SK-N-MC (cell line): ENCODE measurements at regions not wholly inside any gene's neighbourhood (a gene's known extent, or its start where the extent isn't known, plus 50 kb on each side); places are given as distances from the start of the nearest gene placed in this dataset.

Experiments used
- DNase-seq: peaks from one replicate; pipeline ENCODE4 v3.0.0-alpha.2; 2011; ENCODE audit warnings: low read depth, low spot score
- H3K27ac ChIP-seq: fragments of 200-600 bp; sonication (generic); 2 replicates; pipeline ENCODE4 v1.5.1; 2016; ENCODE audit warnings: mixed run types
- H3K36me3 ChIP-seq: fragments of 200-600 bp; sonication (generic); 2 replicates; pipeline ENCODE4 v1.6.1; 2017; ENCODE audit warnings: antibody characterized with exemption, low read length, mixed read lengths; ENCODE audit not compliant: insufficient read depth
- H3K4me3 ChIP-seq: fragments of 200-600 bp; sonication (generic); 2 replicates; pipeline ENCODE4 v1.5.1; 2016
- H3K9ac ChIP-seq: fragments of 200-600 bp; sonication (generic); 2 replicates; pipeline ENCODE4 v1.8.0; 2017; ENCODE audit warnings: mixed run types, mixed read lengths; ENCODE audit not compliant: insufficient read length
- H3K9me3 ChIP-seq: fragments of 200-600 bp; sonication (generic); 2 replicates; pipeline ENCODE4 v1.6.1; 2017; ENCODE audit warnings: low read depth, mild to moderate bottlenecking, antibody characterized with exemption, low read length, moderate library complexity, mixed read lengths
- EZH2 ChIP-seq: fragments of 200-600 bp; sonication (generic); IDR thresholded peaks from one replicate; pipeline ENCODE4 v1.6.1; 2017; ENCODE audit warnings: antibody characterized with exemption
- FOXP2 ChIP-seq: optimal IDR thresholded peaks from 2 replicates; pipeline ENCODE3; 2011; ENCODE audit warnings: mild to moderate bottlenecking, moderate library complexity; ENCODE audit not compliant: insufficient read depth; ENCODE audit errors: extremely low read length, control extremely low read depth
- POLR2AphosphoS5 ChIP-seq: IDR thresholded peaks from 2 replicates; pipeline ENCODE4 v1.6.1; 2012; ENCODE audit warnings: mild to moderate bottlenecking, low read depth, low read length, borderline replicate concordance

- Histone ChIP-seq H3K9me3 (no peaks in the 10 kb centered on the region), H3K36me3 (no peaks in the 10 kb centered on the region), H3K9ac (no peak overlapping the region), H3K27ac (no peak overlapping the region), H3K4me3 (no peak overlapping the region)
- TF ChIP-seq POLR2AphosphoS5 (no peak), FOXP2 (no peak), EZH2 (no peak)
- DNase-seq, result no peak
Measured at GRCh38 chr20:21021472-21021790, 84.7 kb downstream of the LINC00237 start.

- no peaks in the 10 kb centered on the region for H3K9me3 ChIP-seq
- peak overlapping the region; percentile 37 for H3K9ac ChIP-seq
- DNase-seq, result peak; percentile 72
- no peak overlapping the region; the same call in 1 of the 2 replicates for H3K27ac ChIP-seq
- H3K4me3 ChIP-seq, result peak overlapping the region; percentile 79
- H3K36me3 ChIP-seq, result no peaks in the 10 kb centered on the region
- TF ChIP-seq FOXP2 (peak; percentile 35), EZH2 (no peak), POLR2AphosphoS5 (no peak)
Measured at GRCh38 chr20:21020659-21021471, 85.3 kb downstream of the LINC00237 start.

GRCh38 chr20:21019814-21020658, 86.1 kb downstream of the LINC00237 start:
- H3K4me3 ChIP-seq, result peak overlapping the region; percentile 79
- no peak for TF ChIP-seq EZH2
- no peak for TF ChIP-seq POLR2AphosphoS5
- no peak for TF ChIP-seq FOXP2
- no peaks in the 10 kb centered on the region for H3K36me3 ChIP-seq
- peak overlapping the region; percentile 37 for H3K9ac ChIP-seq
- DNase-seq, result no peak
- no peaks in the 10 kb centered on the region for H3K9me3 ChIP-seq
- H3K27ac ChIP-seq, result peak overlapping the region; percentile 44; the same call in 1 of the 2 replicates

GRCh38 chr20:21019468-21019813, 86.7 kb downstream of the LINC00237 start:
- Histone ChIP-seq H3K36me3 (no peaks in the 10 kb centered on the region), H3K4me3 (no peak overlapping the region), H3K9ac (no peak overlapping the region), H3K27ac (no peak overlapping the region), H3K9me3 (no peaks in the 10 kb centered on the region)
- TF ChIP-seq POLR2AphosphoS5 (no peak), FOXP2 (no peak), EZH2 (no peak)
- DNase-seq, result no peak

- no peaks in the 10 kb centered on the region for H3K36me3 ChIP-seq
- H3K9me3 ChIP-seq, result no peaks in the 10 kb centered on the region
- H3K27ac ChIP-seq, result no peak overlapping the region
- DNase-seq, result no peak
- no peak for TF ChIP-seq EZH2
- no peak for TF ChIP-seq POLR2AphosphoS5
- no peak for TF ChIP-seq FOXP2
- no peak overlapping the region for H3K4me3 ChIP-seq
- H3K9ac ChIP-seq, result no peak overlapping the region
Measured at GRCh38 chr20:21018576-21018975, 87.6 kb downstream of the LINC00237 start.

- no peaks in the 10 kb centered on the region for H3K36me3 ChIP-seq
- TF ChIP-seq FOXP2, result no peak
- TF ChIP-seq EZH2, result no peak
- TF ChIP-seq POLR2AphosphoS5, result no peak
- no peak overlapping the region for H3K4me3 ChIP-seq
- DNase-seq, result no peak
- H3K9me3 ChIP-seq, result no peaks in the 10 kb centered on the region
- no peak overlapping the region for H3K27ac ChIP-seq
- no peak overlapping the region for H3K9ac ChIP-seq
Measured at GRCh38 chr20:21017528-21018085, 88.6 kb downstream of the LINC00237 start.

GRCh38 chr20:21016751-21017150, 89.4 kb downstream of the LINC00237 start:
- no peaks in the 10 kb centered on the region for H3K9me3 ChIP-seq
- no peak for TF ChIP-seq FOXP2
- no peak for TF ChIP-seq EZH2
- no peak for TF ChIP-seq POLR2AphosphoS5
- no peak overlapping the region for H3K27ac ChIP-seq
- H3K9ac ChIP-seq, result no peak overlapping the region
- H3K4me3 ChIP-seq, result no peak overlapping the region
- H3K36me3 ChIP-seq, result no peaks in the 10 kb centered on the region
- no peak for DNase-seq

GRCh38 chr20:21014528-21014927, 91.6 kb downstream of the LINC00237 start:
- H3K27ac ChIP-seq, result no peak overlapping the region
- no peak for DNase-seq
- TF ChIP-seq EZH2, result no peak
- no peak for TF ChIP-seq POLR2AphosphoS5
- no peak for TF ChIP-seq FOXP2
- H3K36me3 ChIP-seq, result no peaks in the 10 kb centered on the region
- H3K4me3 ChIP-seq, result no peak overlapping the region
- no peak overlapping the region for H3K9ac ChIP-seq
- no peaks in the 10 kb centered on the region for H3K9me3 ChIP-seq
